Mesothelial cell of epicardium (in vitro differentiated cells): ENCODE measurements at regions not wholly inside any gene's neighbourhood (a gene's known extent, or its start where the extent isn't known, plus 50 kb on each side); places are given as distances from the start of the nearest gene placed in this dataset.

ENCODE experiments used
- DNase-seq, 2 experiments: peaks; one replicate each; pipeline ENCODE4 v3.0.0; 2021; ENCODE audit warnings: low spot score in 2 of 2; ENCODE audit not compliant: unreplicated experiment in 2 of 2
- H3K27ac Mint-ChIP-seq: 2 replicates; pipeline ENCODE4 v1.8.0; 2021; ENCODE audit warnings: mixed read lengths
- H3K27me3 Mint-ChIP-seq: 2 replicates; pipeline ENCODE4 v1.8.0; 2021; ENCODE audit warnings: low read depth, mixed read lengths
- H3K36me3 Mint-ChIP-seq: 2 replicates; pipeline ENCODE4 v1.8.0; 2021; ENCODE audit warnings: mixed read lengths
- H3K4me1 Mint-ChIP-seq: 2 replicates; pipeline ENCODE4 v1.8.0; 2021; ENCODE audit warnings: mixed read lengths
- H3K4me3 Mint-ChIP-seq: 2 replicates; pipeline ENCODE4 v1.8.0; 2021; ENCODE audit warnings: mild to moderate bottlenecking, moderate library complexity, mixed read lengths
- H3K9me3 Mint-ChIP-seq: 2 replicates; pipeline ENCODE4 v1.8.0; 2021; ENCODE audit warnings: mixed read lengths
- CTCF ChIP-seq: fragments of 200-600 bp; sonication (generic); IDR thresholded peaks from one replicate; pipeline ENCODE4 v1.5.0; 2021; ENCODE audit warnings: antibody characterized with exemption; ENCODE audit not compliant: unreplicated experiment

GRCh38 chr12:107574691-107575090 lies 110.9 kb upstream of the PWP1 start:
- no peaks in the 10 kb centered on the region for H3K4me1 Mint-ChIP-seq
- no peak overlapping the region for H3K4me3 Mint-ChIP-seq
- DNase-seq: no peak
- no peak for TF ChIP-seq CTCF
- H3K9me3 Mint-ChIP-seq: no peaks in the 10 kb centered on the region
- no peak overlapping the region for H3K27ac Mint-ChIP-seq
- peaks cover 69% of the 10 kb centered on the region for H3K27me3 Mint-ChIP-seq
- no peaks in the 10 kb centered on the region for H3K36me3 Mint-ChIP-seq

GRCh38 chr12:107580750-107581618 lies 104.6 kb upstream of the PWP1 start:
- no peak overlapping the region for H3K27ac Mint-ChIP-seq
- H3K9me3 Mint-ChIP-seq: no peaks in the 10 kb centered on the region
- TF ChIP-seq CTCF: no peak
- H3K36me3 Mint-ChIP-seq: no peaks in the 10 kb centered on the region
- peak overlapping the region; percentile 57 for H3K4me3 Mint-ChIP-seq
- peaks cover 83% of the 10 kb centered on the region for H3K27me3 Mint-ChIP-seq
- H3K4me1 Mint-ChIP-seq: peaks cover 7% of the 10 kb centered on the region
- DNase-seq: peak in 1 of 2 experiments; percentile 48

- no peak for DNase-seq
- Mint-ChIP-seq H3K9me3 (no peaks in the 10 kb centered on the region), H3K27ac (no peak overlapping the region), H3K4me1 (peaks cover 7% of the 10 kb centered on the region), H3K4me3 (peak overlapping the region; percentile 57), H3K36me3 (no peaks in the 10 kb centered on the region), H3K27me3 (peaks cover 77% of the 10 kb centered on the region)
- no peak for TF ChIP-seq CTCF
Measured at GRCh38 chr12:107581619-107582015, 104.0 kb upstream of the PWP1 start.

GRCh38 chr12:107583551-107583950 lies 102.0 kb upstream of the PWP1 start:
- peaks cover 62% of the 10 kb centered on the region for H3K27me3 Mint-ChIP-seq
- H3K36me3 Mint-ChIP-seq: no peaks in the 10 kb centered on the region
- no peak overlapping the region for H3K4me3 Mint-ChIP-seq
- H3K4me1 Mint-ChIP-seq: peaks cover 7% of the 10 kb centered on the region
- no peak for TF ChIP-seq CTCF
- H3K9me3 Mint-ChIP-seq: peaks cover 9% of the 10 kb centered on the region
- no peak for DNase-seq
- H3K27ac Mint-ChIP-seq: no peak overlapping the region

GRCh38 chr12:107584563-107584962 lies 101.0 kb upstream of the PWP1 start:
- peaks cover 56% of the 10 kb centered on the region for H3K27me3 Mint-ChIP-seq
- H3K9me3 Mint-ChIP-seq: peaks cover 9% of the 10 kb centered on the region
- H3K4me3 Mint-ChIP-seq: no peak overlapping the region
- H3K36me3 Mint-ChIP-seq: no peaks in the 10 kb centered on the region
- DNase-seq: no peak
- TF ChIP-seq CTCF: no peak
- peaks cover 7% of the 10 kb centered on the region for H3K4me1 Mint-ChIP-seq
- no peak overlapping the region for H3K27ac Mint-ChIP-seq
